ENCODE measurements at regions not wholly inside any gene's neighbourhood (a gene's known extent, or its start where the extent isn't known, plus 50 kb on each side); places are given as distances from the start of the nearest gene placed in this dataset.

DNA sequence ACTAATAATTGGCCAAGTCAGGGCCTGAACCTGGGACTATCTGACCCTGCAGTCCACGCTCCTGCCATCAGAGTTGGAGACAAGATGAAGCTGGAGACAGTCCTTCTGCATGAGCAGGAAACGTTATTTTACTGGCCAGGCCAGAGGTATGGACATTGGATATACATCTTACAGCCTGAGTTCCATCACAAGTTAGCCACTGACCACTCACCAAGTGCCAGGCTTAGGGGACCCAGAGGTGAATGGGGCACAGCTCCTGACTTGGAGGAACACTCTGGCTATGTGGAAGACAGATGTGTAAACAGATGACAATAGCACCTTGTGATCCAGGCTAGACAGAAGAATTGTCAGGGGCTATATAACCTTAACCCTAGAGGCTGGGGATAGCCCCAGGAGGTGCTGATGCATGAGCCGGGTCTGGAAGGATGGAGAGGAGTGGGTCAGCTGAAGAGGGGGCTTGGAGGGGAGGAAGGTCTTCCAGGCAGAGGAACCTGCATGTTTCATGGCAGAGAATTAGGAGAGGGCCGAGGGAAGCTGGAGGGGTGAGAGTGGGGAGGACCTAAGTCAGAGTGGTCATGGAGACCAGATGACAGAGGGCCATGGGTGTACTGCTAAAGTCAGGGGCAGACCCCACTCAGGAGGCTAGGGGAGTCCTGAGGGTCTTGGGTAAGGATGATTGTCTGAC is 52.5 kb upstream of the DMRTB1 start:
- Mint-ChIP-seq H3K27me3 (ENCODE audit: unreplicated experiment) (peaks cover 42% of the 10 kb centered on the region), H3K4me1 (ENCODE audit: unreplicated experiment) (peaks cover 19% of the 10 kb centered on the region), H3K9me3 (ENCODE audit: unreplicated experiment) (no peaks in the 10 kb centered on the region), H3K36me3 (ENCODE audit: unreplicated experiment) (no peaks in the 10 kb centered on the region), H3K4me3 (ENCODE audit: unreplicated experiment) (no peak overlapping the region), H3K27ac (ENCODE audit: unreplicated experiment) (no peak overlapping the region)
- TF ChIP-seq, protein P1, sequence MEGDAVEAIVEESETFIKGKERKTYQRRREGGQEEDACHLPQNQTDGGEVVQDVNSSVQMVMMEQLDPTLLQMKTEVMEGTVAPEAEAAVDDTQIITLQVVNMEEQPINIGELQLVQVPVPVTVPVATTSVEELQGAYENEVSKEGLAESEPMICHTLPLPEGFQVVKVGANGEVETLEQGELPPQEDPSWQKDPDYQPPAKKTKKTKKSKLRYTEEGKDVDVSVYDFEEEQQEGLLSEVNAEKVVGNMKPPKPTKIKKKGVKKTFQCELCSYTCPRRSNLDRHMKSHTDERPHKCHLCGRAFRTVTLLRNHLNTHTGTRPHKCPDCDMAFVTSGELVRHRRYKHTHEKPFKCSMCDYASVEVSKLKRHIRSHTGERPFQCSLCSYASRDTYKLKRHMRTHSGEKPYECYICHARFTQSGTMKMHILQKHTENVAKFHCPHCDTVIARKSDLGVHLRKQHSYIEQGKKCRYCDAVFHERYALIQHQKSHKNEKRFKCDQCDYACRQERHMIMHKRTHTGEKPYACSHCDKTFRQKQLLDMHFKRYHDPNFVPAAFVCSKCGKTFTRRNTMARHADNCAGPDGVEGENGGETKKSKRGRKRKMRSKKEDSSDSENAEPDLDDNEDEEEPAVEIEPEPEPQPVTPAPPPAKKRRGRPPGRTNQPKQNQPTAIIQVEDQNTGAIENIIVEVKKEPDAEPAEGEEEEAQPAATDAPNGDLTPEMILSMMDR (IDR thresholded peaks at IDR 0.05) = no peak
- peak; percentile 62 for DNase-seq (ENCODE audit: extremely low spot score, unreplicated experiment)

DNA sequence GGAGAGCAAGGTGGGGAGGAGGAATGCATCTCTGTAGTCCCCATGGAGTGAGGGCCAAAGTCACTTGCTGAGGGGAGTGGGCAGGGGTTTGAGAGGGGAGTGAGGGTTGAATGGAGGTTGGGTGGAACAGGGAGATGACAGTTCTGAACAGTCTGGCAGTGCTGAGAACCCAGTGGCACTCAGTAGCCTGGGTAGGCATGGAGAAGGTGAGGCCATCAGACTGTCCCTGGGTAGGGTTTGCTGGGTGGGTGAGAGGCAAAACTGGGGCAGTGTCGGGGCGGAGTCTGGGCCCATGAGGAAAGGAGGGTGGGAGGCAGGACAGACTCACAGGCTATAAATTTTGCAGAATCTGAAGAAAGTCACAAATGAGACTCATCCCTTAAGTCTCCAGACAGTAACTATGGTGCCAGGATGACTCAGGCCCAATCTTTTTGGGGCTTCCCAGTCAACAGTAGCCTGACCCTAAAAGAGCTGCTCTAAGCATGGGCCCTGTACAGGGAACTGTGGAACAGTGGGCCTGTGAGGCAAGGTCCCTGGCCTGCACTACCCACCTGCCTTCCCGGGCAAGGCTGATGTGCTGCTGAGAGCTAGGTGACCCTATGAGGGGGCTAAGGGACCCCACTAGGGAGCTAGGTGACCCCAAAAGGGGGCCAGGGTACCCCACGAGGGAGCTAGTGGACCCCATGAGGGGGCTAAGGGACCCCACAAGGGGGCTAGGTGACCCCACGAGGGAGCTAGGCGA is 51.0 kb upstream of the DMRTB1 start:
- H3K27me3 Mint-ChIP-seq (ENCODE audit: unreplicated experiment) = peaks cover 40% of the 10 kb centered on the region
- DNase-seq (ENCODE audit: extremely low spot score, unreplicated experiment) = peak; percentile 76
- no peaks in the 10 kb centered on the region for H3K36me3 Mint-ChIP-seq (ENCODE audit: unreplicated experiment)
- TF ChIP-seq, protein P1 (IDR thresholded peaks at IDR 0.05) = no peak
- no peak overlapping the region for H3K27ac Mint-ChIP-seq (ENCODE audit: unreplicated experiment)
- peaks cover 32% of the 10 kb centered on the region for H3K4me1 Mint-ChIP-seq (ENCODE audit: unreplicated experiment)
- H3K4me3 Mint-ChIP-seq (ENCODE audit: unreplicated experiment) = no peak overlapping the region
- no peaks in the 10 kb centered on the region for H3K9me3 Mint-ChIP-seq (ENCODE audit: unreplicated experiment)

DNA sequence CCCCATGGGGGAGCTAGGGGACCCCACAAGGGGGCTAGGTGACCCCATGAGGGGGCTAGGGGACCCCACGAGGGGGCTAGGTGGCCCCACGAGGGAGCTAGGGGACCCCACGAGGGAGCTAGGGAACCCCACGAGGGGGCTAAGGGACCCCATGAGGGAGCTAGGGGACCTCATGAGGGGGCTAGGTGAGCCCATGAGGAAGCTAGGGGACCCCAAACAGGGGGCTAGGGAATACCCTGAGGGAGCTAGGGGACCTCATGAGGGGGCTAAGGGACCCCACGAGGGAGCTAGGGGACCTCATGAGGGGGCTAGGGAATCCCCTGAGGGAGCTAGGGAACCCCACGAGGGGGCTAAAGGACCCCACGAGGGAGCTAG is 50.5 kb upstream of the DMRTB1 start:
- H3K27me3 Mint-ChIP-seq (ENCODE audit: unreplicated experiment) = peaks cover 37% of the 10 kb centered on the region
- TF ChIP-seq, protein P1 (IDR thresholded peaks at IDR 0.05) = no peak

DNA sequence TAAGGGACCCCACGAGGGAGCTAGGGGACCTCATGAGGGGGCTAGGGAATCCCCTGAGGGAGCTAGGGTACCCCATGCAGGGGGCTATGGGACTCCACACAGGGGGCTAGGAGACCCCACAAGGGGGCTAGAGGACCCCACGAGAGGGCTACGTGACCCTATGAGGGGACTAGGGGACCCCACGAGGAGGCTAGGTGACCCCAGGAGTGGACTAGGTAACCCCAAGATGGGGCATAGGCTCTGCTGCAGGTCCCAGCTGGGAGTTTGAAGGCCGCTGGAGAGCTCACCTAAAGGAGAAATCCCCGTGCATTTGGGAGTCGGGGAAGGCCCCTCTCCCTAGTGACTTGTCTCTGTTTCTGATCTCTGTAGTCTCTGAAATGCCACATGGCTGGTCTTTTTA is 50.0 kb upstream of the DMRTB1 start:
- TF ChIP-seq, protein P1 (IDR thresholded peaks at IDR 0.05) = no peak
- Mint-ChIP-seq H3K4me3 (ENCODE audit: unreplicated experiment) (no peak overlapping the region), H3K27ac (ENCODE audit: unreplicated experiment) (no peak overlapping the region), H3K27me3 (ENCODE audit: unreplicated experiment) (peaks cover 34% of the 10 kb centered on the region), H3K9me3 (ENCODE audit: unreplicated experiment) (no peaks in the 10 kb centered on the region), H3K36me3 (ENCODE audit: unreplicated experiment) (no peaks in the 10 kb centered on the region), H3K4me1 (ENCODE audit: unreplicated experiment) (peaks cover 42% of the 10 kb centered on the region)
- DNase-seq (ENCODE audit: extremely low spot score, unreplicated experiment) = peak; percentile 56

More for the DNA sequence above, 50.5 kb upstream of the DMRTB1 start:
- peak; percentile 57 for DNase-seq (ENCODE audit: extremely low spot score, unreplicated experiment)
- Mint-ChIP-seq H3K4me3 (ENCODE audit: unreplicated experiment) (no peak overlapping the region), H3K27ac (ENCODE audit: unreplicated experiment) (no peak overlapping the region), H3K4me1 (ENCODE audit: unreplicated experiment) (peaks cover 38% of the 10 kb centered on the region), H3K9me3 (ENCODE audit: unreplicated experiment) (no peaks in the 10 kb centered on the region), H3K36me3 (ENCODE audit: unreplicated experiment) (no peaks in the 10 kb centered on the region)

Measured in osteocyte (in vitro differentiated cells).